ENCODE measurements at regions not wholly inside any gene's neighbourhood (a gene's known extent, or its start where the extent isn't known, plus 50 kb on each side); places are given as distances from the start of the nearest gene placed in this dataset.

DNA sequence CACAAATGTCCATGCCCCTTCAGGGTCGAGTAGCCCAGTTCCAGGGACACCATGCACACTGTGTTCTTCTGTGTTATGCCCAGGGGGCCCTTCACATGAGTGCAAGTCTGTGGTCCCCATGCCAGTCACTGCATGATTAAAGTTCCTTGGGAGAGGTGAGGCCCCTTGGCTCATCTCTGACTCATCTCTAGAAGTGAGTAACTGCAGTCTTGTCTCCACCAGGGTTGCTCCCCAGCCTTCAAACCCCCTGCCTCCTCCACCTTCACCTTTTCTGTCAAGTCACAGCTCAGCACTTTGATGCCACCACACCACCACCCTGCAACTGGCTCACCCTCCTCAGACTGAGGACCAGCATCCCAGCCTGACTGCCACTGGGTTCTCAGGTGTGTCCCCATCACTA is 161.7 kb downstream of the UNC5CL start:
- TF ChIP-seq GATA2 (IDR thresholded peaks at IDR 0.05; ENCODE audit: low read depth, low read length) = no peak
- no peak for TF ChIP-seq GATA3 (IDR thresholded peaks at IDR 0.05; ENCODE audit: low read depth, low read length)

All from SH-SY5Y (cell line).